H1 (cell line): ENCODE measurements at regions not wholly inside any gene's neighbourhood (a gene's known extent, or its start where the extent isn't known, plus 50 kb on each side); places are given as distances from the start of the nearest gene placed in this dataset.

Experiments used
- BCL11A ChIP-seq, 2 experiments: IDR thresholded peaks; one replicate each; pipeline ENCODE4 v1.6.1; 2011; ENCODE audit warnings: low read depth in 2 of 2, low read length in 2 of 2, mild to moderate bottlenecking in 2 of 2
- CHD2 ChIP-seq: IDR thresholded peaks from 2 replicates; pipeline ENCODE4 v1.6.1; 2012; ENCODE audit warnings: low read length, improper control_type of control experiment
- HDAC6 ChIP-seq: IDR thresholded peaks from one replicate; pipeline ENCODE4 v1.7.1; 2012; ENCODE audit warnings: low read depth, mild to moderate bottlenecking, inconsistent platforms, low read length, moderate library complexity
- JUN ChIP-seq: IDR thresholded peaks from 2 replicates; pipeline ENCODE4 v1.6.1; 2011; ENCODE audit warnings: low read depth, mild to moderate bottlenecking, improper control_type of control experiment, low read length
- KDM4A ChIP-seq: IDR thresholded peaks from one replicate; pipeline ENCODE4 v1.7.1; 2012; ENCODE audit warnings: low read depth, mild to moderate bottlenecking, moderate library complexity, low read length, inconsistent platforms; ENCODE audit not compliant: severe bottlenecking
- MAFK ChIP-seq: IDR thresholded peaks from 2 replicates; pipeline ENCODE4 v1.6.1; 2012; ENCODE audit warnings: low read depth, mild to moderate bottlenecking, improper control_type of control experiment, low read length
- SIRT6 ChIP-seq: IDR thresholded peaks from one replicate; pipeline ENCODE4 v1.7.1; 2012; ENCODE audit warnings: low read length, inconsistent platforms
- SP1 ChIP-seq: IDR thresholded peaks from 2 replicates; pipeline ENCODE4 v1.6.1; 2011; ENCODE audit warnings: low read depth, low read length
- TF ChIP-seq, protein P1 (sequence below): fragments of 300-600 bp; sonication (generic); IDR thresholded peaks from 2 replicates; pipeline ENCODE4 v1.7.1; 2012; ENCODE audit warnings: low read length, moderate library complexity, mild to moderate bottlenecking, inconsistent platforms; ENCODE audit not compliant: insufficient replicate concordance
- TF ChIP-seq, protein P2 (sequence below): IDR thresholded peaks from 2 replicates; pipeline ENCODE4 v1.6.1; 2011; ENCODE audit warnings: low read depth, mild to moderate bottlenecking, low read length; ENCODE audit not compliant: insufficient read depth
- TF ChIP-seq, protein P3 (sequence below): IDR thresholded peaks from 2 replicates; pipeline ENCODE4 v1.6.1; 2012; ENCODE audit warnings: inconsistent platforms

DNA sequence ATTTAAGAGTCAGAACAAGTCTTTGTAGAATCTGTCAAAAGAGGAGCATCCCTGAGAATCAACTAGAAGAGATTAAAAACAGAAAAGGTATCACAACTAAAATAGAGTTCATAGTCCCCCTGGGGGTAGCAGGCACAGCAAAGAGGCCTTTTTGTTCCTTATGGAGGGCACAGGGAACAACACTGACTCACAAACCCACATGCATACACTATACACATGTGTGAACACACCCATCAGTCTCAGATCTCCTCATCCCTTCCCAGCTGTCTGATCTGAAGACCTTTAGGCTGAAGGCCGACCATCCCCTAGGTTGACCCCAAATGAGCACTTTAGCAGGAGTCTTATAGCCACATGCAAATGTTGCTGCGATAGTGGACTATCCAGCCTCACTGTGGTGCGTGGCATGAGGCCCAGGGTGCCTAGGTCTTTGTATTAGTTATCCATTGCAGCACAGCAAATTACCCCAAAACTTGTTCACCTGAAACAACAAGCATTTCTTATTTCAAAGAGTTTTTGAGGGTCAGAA is 236.7 kb upstream of the EGLN3 start (continued):
- TF ChIP-seq, protein P1, sequence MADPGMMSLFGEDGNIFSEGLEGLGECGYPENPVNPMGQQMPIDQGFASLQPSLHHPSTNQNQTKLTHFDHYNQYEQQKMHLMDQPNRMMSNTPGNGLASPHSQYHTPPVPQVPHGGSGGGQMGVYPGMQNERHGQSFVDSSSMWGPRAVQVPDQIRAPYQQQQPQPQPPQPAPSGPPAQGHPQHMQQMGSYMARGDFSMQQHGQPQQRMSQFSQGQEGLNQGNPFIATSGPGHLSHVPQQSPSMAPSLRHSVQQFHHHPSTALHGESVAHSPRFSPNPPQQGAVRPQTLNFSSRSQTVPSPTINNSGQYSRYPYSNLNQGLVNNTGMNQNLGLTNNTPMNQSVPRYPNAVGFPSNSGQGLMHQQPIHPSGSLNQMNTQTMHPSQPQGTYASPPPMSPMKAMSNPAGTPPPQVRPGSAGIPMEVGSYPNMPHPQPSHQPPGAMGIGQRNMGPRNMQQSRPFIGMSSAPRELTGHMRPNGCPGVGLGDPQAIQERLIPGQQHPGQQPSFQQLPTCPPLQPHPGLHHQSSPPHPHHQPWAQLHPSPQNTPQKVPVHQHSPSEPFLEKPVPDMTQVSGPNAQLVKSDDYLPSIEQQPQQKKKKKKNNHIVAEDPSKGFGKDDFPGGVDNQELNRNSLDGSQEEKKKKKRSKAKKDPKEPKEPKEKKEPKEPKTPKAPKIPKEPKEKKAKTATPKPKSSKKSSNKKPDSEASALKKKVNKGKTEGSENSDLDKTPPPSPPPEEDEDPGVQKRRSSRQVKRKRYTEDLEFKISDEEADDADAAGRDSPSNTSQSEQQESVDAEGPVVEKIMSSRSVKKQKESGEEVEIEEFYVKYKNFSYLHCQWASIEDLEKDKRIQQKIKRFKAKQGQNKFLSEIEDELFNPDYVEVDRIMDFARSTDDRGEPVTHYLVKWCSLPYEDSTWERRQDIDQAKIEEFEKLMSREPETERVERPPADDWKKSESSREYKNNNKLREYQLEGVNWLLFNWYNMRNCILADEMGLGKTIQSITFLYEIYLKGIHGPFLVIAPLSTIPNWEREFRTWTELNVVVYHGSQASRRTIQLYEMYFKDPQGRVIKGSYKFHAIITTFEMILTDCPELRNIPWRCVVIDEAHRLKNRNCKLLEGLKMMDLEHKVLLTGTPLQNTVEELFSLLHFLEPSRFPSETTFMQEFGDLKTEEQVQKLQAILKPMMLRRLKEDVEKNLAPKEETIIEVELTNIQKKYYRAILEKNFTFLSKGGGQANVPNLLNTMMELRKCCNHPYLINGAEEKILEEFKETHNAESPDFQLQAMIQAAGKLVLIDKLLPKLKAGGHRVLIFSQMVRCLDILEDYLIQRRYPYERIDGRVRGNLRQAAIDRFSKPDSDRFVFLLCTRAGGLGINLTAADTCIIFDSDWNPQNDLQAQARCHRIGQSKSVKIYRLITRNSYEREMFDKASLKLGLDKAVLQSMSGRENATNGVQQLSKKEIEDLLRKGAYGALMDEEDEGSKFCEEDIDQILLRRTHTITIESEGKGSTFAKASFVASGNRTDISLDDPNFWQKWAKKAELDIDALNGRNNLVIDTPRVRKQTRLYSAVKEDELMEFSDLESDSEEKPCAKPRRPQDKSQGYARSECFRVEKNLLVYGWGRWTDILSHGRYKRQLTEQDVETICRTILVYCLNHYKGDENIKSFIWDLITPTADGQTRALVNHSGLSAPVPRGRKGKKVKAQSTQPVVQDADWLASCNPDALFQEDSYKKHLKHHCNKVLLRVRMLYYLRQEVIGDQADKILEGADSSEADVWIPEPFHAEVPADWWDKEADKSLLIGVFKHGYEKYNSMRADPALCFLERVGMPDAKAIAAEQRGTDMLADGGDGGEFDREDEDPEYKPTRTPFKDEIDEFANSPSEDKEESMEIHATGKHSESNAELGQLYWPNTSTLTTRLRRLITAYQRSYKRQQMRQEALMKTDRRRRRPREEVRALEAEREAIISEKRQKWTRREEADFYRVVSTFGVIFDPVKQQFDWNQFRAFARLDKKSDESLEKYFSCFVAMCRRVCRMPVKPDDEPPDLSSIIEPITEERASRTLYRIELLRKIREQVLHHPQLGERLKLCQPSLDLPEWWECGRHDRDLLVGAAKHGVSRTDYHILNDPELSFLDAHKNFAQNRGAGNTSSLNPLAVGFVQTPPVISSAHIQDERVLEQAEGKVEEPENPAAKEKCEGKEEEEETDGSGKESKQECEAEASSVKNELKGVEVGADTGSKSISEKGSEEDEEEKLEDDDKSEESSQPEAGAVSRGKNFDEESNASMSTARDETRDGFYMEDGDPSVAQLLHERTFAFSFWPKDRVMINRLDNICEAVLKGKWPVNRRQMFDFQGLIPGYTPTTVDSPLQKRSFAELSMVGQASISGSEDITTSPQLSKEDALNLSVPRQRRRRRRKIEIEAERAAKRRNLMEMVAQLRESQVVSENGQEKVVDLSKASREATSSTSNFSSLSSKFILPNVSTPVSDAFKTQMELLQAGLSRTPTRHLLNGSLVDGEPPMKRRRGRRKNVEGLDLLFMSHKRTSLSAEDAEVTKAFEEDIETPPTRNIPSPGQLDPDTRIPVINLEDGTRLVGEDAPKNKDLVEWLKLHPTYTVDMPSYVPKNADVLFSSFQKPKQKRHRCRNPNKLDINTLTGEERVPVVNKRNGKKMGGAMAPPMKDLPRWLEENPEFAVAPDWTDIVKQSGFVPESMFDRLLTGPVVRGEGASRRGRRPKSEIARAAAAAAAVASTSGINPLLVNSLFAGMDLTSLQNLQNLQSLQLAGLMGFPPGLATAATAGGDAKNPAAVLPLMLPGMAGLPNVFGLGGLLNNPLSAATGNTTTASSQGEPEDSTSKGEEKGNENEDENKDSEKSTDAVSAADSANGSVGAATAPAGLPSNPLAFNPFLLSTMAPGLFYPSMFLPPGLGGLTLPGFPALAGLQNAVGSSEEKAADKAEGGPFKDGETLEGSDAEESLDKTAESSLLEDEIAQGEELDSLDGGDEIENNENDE = no peak
- TF ChIP-seq, protein P2, sequence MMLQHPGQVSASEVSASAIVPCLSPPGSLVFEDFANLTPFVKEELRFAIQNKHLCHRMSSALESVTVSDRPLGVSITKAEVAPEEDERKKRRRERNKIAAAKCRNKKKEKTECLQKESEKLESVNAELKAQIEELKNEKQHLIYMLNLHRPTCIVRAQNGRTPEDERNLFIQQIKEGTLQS = no peak
- no peak for TF ChIP-seq SIRT6
- TF ChIP-seq JUN = no peak
- TF ChIP-seq MAFK = no peak
- TF ChIP-seq, protein P3, sequence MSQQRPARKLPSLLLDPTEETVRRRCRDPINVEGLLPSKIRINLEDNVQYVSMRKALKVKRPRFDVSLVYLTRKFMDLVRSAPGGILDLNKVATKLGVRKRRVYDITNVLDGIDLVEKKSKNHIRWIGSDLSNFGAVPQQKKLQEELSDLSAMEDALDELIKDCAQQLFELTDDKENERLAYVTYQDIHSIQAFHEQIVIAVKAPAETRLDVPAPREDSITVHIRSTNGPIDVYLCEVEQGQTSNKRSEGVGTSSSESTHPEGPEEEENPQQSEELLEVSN = no peak
- TF ChIP-seq BCL11A (IDR thresholded peaks at IDR 0.05; ENCODE audit: low read depth in 2 of 2, low read length in 2 of 2) = no peak
- no peak for TF ChIP-seq SP1
- no peak for TF ChIP-seq HDAC6
- TF ChIP-seq CHD2 = no peak
- TF ChIP-seq KDM4A = no peak
